ENCODE measurements at regions not wholly inside any gene's neighbourhood (a gene's known extent, or its start where the extent isn't known, plus 50 kb on each side); places are given as distances from the start of the nearest gene placed in this dataset.

DNA sequence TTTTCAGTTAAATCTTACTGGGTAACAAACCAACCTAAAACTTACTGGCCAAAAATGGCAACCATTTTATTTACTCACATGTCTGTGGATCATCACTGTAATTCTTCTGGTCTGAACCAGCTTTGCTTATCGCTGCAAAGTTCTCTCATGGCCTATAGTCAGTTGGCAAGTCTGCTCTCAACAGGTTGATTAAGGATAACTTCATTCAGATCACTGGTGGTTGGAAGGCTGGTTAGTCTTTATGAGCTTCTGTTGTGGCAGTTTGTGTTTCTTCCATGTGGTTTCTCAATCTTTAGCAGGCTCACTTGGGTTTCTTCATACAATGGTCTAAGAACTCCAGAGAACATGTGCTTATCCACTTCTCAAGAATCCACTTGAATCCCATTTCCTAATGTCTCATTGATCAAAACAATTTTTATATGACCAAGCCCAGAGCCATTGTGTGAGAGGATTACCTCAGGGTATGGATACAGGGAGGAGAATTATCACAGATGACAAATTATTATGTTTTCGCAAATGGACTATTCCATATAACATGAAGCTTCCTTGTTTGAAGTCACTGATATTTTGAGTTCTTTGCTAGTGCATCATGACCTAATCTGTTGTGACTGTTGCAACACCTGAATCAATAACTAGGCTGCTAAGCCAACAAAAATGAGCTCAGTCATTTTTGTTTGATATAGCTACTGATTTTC lies 155.4 kb upstream of the BMP2 start:
- no peak for DNase-seq

- no peak for DNase-seq
Measured at GRCh38 chr20:6606651-6607050, 160.8 kb upstream of the BMP2 start.

GRCh38 chr20:6605055-6605935 lies 162.2 kb upstream of the BMP2 start:
- DNase-seq: no peak

DNA sequence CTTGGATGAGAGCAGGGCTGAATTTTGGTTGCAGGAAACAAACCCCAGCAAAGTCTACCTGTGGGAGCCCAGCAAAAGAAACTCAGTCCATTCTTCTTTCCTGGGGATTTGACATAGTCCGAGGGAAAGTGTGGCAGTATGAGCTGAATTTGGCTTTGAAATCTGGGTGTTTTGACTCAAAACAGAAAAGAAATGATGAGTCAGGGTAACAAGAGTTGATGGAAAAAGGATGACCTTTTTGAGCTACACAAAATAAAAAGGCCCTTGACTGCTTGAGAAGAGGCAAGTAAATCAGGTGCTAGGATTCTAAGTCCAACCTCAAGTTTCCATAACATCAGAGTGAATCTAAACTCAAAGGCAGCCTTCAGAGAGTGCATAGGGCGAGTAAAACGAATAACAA lies 163.3 kb upstream of the BMP2 start:
- no peak for DNase-seq

DNA sequence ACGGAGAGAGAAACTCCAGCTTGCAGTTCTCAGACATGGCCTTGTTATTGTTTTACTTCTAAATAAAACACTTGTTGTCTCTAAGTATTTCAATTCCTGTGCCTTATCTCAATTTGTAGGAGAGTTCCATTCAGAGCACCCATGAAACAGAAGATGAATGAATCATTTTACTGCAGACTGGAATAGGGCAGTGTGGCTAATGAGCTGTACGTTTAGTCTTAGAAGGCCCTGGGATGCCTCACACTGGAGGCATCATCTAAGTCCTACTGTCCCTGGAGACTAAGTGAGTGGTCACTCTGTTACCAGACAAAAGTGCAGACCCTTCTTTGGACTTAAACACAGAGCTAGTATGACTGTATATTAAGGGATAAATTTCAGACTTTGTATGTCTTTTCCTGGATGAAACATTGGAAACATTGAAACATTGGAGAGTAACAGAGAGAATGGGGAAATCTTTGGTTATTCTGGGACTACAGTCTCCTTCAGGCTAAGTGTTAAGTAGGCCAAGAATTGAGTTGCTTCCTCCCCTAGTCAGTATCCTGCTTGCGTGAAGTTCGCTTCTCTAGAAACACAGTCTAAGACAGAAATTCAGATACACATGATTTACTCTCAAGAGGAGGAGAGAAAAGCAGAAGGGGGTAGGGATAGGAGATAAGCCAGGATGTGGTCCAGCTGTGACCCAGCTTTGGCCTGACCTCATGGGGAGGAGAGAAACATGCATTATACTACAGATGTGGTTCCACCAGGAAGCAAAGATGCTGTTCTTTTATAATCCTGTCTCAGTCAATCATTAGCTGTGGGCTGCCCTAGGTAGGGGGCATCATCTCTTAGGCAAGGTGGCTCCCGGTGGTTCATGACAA lies 167.4 kb upstream of the BMP2 start:
- no peak for DNase-seq

DNA sequence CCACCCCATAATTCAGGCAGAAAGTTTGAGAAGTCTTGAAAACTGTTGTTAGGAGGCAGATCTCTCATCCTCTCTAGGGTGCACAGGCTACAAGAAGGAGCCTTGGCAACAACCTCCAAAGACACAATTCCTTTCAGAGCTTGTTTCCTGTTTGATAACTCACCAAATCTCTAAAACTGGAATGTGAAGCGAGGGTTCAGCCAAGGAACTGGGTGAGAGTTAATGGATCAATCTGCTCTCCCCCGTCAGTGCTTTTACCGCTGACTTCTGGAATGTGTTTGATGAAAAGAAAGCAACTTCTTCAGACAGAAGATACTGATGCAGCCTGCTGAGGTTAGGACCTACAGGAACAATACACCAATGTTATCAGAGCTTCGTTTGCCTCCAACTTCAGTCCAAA lies 171.8 kb upstream of the BMP2 start:
- DNase-seq: peak; percentile 84

GRCh38 chr20:6590891-6591637 lies 176.4 kb upstream of the BMP2 start:
- DNase-seq: peak; percentile 76

DNA sequence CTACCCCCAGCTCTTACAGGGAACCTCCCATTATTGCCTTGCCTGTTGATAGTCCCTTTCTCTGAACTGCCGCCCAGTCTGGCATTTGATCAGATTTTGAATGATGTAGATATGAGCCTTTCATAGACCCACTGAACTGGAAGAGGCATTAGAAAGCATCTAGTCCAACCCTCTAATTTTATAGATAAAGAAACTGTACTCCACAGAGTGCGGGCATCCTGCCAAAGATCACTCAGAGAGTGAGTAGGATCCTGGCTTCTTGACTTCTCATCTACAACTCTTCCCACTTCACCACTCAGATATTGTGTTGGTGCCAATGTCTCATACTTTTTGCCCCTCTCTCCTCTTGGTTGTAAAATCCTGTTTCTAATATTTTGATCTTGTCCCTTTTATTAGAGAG lies 179.2 kb upstream of the BMP2 start:
- DNase-seq: no peak

GRCh38 chr20:6583134-6583738 lies 184.2 kb upstream of the BMP2 start:
- peak; percentile 71 for DNase-seq

- no peak for DNase-seq
Measured at GRCh38 chr20:6582449-6582848, 185.0 kb upstream of the BMP2 start.

DNA sequence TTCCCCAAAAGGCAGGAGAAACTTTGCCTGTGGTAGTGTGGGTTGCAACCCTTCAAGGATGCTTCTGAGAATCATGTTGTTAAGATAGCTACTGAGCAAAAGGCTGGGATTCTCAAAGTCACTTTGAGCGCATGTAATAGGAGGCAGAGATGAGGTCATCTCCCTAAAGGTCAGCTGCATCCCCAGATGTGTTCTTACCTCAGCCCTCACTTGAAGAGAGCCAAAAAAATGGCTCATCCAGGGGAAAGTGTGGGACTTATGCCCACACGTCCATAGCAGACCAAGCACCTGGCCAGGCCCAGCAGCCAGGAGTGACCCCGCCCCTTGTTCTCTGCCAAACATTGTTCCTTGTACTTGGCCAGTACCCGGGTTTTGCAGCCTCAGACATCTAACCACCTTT lies 187.0 kb upstream of the BMP2 start:
- no peak for DNase-seq

DNA sequence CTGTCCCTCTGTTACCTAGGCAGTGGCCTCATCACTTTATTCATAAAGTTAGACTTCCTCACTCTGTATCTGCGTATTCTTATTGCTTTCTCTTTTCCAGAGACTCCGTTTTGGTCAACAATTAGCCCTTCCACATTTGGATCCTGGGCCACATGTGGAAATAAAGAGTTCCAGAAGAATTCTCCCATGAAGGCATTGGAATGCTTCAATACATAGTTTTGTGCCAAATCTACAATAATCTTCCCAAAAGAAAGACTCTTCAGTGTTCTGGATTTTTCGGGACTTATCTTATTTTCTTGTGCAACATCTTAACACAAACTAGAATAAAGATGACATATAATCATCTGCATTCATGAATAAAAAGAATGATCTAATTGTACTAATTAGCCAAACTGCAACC lies 187.7 kb upstream of the BMP2 start:
- DNase-seq: no peak

GRCh38 chr20:6579417-6579816 lies 188.1 kb upstream of the BMP2 start:
- no peak for DNase-seq

DNA sequence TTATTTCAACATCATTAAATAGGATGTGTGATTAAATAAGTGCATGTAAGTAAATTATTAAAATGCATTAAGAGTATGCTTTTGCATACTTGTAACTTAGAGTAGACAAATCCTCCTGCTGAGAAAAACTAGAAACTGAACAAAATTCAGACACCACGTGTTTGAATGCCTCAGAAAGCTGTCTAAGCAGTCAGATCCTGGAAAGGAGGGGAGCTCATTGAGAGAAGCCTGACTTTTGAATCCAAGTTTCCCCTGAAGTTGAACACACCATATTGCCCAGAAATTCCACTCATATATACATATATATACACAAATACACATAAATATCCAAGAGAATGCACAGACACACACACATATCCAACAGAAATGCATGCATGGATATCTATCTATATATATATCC lies 190.0 kb upstream of the BMP2 start:
- no peak for DNase-seq

- no peak for DNase-seq
Measured at GRCh38 chr20:6576726-6577125, 190.8 kb upstream of the BMP2 start.

DNA sequence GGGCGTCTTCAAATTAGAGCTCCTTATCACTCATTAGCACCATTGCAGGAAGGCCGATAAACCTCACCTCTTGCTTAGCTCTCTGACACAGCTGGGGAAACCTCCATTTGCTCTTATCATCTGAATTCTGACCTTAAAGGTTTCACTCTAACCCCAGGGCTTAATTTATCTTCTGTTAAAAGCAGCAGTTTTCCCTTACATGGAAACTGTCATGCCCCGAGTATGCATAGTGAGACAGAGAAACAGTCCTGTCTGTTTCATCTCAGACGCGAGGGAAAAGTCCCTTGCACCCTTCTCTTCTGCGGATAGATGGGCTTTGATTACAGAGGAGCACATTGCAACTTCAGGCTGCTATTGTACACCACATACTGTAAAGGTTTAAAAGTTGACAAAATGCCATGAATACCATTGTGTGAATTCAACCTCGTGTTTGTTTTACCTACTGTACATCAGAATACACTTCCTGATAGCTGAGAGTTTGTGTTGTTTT lies 191.5 kb upstream of the BMP2 start:
- DNase-seq: peak; percentile 91

DNA sequence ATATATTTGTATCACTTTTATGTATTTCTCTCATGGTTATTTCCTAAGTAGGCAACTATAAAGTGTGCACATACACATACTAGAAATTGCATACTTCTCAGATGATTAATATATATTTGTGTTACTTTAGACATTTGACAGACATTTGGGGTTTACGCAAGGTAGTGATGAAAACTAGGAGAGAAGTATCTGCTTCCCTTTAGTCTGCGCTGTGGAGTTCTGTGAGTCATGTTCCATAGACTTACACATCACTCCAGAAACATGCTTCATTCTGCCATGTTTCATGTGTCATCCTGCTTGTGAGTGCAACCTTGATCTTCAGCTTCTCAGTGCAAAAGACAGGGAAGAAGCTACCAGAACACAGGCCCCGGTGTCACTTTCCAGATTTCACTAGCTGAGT lies 200.7 kb upstream of the BMP2 start:
- no peak for DNase-seq

GRCh38 chr20:6562111-6562510 lies 205.4 kb upstream of the BMP2 start:
- no peak for DNase-seq

DNA sequence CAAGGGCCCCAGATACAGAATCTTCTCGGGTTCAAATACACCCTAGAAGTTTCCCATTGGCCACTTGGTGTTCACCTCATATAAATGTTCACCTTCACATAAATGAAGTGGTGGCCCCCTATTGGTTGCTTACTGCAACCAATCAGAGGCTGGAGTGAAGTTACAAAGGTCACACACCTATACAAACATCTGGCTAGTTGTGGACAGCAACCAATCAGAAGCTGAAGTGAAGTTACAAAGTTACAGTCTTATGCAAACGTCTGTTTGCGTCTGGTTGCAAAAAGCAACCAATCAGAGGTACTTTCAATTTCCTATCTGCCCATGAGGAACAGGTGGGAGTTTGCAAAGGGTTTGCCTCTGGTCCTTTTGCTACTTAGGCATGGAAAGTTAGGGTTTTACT lies 206.5 kb upstream of the BMP2 start:
- no peak for DNase-seq

- no peak for DNase-seq
Measured at GRCh38 chr20:6559791-6560190, 207.7 kb upstream of the BMP2 start.

- DNase-seq: no peak
Measured at GRCh38 chr20:6558341-6558740, 209.1 kb upstream of the BMP2 start.

All from islet precursor cell (in vitro differentiated cells).